ENCODE measurements at regions not wholly inside any gene's neighbourhood (a gene's known extent, or its start where the extent isn't known, plus 50 kb on each side); places are given as distances from the start of the nearest gene placed in this dataset.

DNA sequence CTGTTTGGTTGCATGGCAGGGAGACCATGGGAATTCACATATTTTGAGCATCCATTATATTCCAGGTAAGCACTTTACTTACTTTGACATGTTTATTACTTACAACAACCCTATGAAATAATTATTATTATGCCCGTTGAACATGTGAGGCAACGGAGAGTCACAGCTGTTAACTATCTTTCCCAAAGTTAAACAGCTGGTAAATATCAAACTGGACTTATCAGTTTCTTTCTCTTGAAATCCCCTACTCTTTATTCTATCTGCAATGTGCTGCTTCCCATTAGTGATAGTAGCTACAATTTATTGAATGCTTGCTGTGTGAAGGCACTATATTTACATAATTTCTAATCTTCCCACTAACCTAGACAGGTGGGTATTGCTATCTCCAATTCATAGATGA is 847.7 kb upstream of the MAP3K7 start:
- Histone ChIP-seq H3K27ac (ENCODE audit: control insufficient read depth, insufficient read depth) (no peak overlapping the region), H3K4me1 (ENCODE audit: control insufficient read depth, insufficient read depth, low read length) (no peaks in the 10 kb centered on the region), H3K4me2 (ENCODE audit: control insufficient read depth, insufficient read depth) (no peak overlapping the region), H3K36me3 (ENCODE audit: control insufficient read depth in 2 of 2, insufficient read depth in 2 of 2, low read length in 1 of 2) (no peaks in the 10 kb centered on the region), H3K4me3 (no peak overlapping the region), H3K27me3 (replicated peaks in 1 of 2; ENCODE audit: control insufficient read depth in 2 of 2, insufficient read depth in 2 of 2, low read length in 1 of 2) (no peaks in the 10 kb centered on the region), H3K9ac (ENCODE audit: control insufficient read depth, insufficient read depth, low read length) (no peak overlapping the region), H2AFZ (ENCODE audit: control insufficient read depth, low read depth, low read length) (no peak overlapping the region), H4K20me1 (ENCODE audit: control insufficient read depth, insufficient read depth) (no peaks in the 10 kb centered on the region), H3K79me2 (ENCODE audit: control insufficient read depth, insufficient read depth, low read length) (no peaks in the 10 kb centered on the region), H3K9me3 (replicated peaks; ENCODE audit: control insufficient read depth, insufficient read depth, low read length) (no peaks in the 10 kb centered on the region)
- DNase-seq (ENCODE audit: low read depth, low spot score) (no peak), ATAC-seq (no peak), FAIRE-seq (no peak)
- no TSS peak for BruUV-seq (replicated peaks)
- 7% methylated on average over 2 of the region's 2 CpGs for WGBS (ENCODE audit: insufficient coverage, insufficient replicate concordance, low lambda C conversion rate, missing lambda C conversion rate)
- RAD21 ChIA-PET (ENCODE audit: unreplicated experiment): interaction anchor here (0.8 to 1.9 kb wide), 6 partner anchors 42 to 105 kb away, joined by 3 to 4 read pairs (median 4); no protein-coding TSS in a partner anchor
- in situ Hi-C loops (cut with MboI): no loop called here
- intact Hi-C loops (cut with micrococcal nuclease; ENCODE audit: unreplicated experiment): no loop called here
- POLR2A ChIA-PET: interaction anchor here (1.1 to 1.3 kb wide), 2 partner anchors 9 to 51 kb away, joined by 3 to 5 read pairs; no protein-coding TSS in a partner anchor
- CTCF ChIA-PET: interaction anchor here (0.6 to 2.2 kb wide), 5 partner anchors 15 to 279 kb away, joined by 3 to 6 read pairs (median 3); no protein-coding TSS in a partner anchor
- TF ChIP-seq CHD4 (IDR thresholded peaks at IDR 0.05): no peak
- no peak for TF ChIP-seq FOXK2 (IDR thresholded peaks at IDR 0.05)
- no peak for TF ChIP-seq PML (IDR thresholded peaks at IDR 0.05; ENCODE audit: low read length)
- no peak for TF ChIP-seq NRF1 (conservative IDR thresholded peaks at IDR 0.05; ENCODE audit: low read depth, low read length)
- no peak for TF ChIP-seq IRF3 (IDR thresholded peaks at IDR 0.05)
- SMC1A ChIA-PET (ENCODE audit: uncharacterized antibody, unreplicated experiment): interaction anchor here (0.8 to 5.7 kb wide), 15 partner anchors 10 to 137 kb away, joined by 3 to 25 read pairs (median 4); no protein-coding TSS in a partner anchor

Measured in GM12878 (cell line).